IPS-18c (cell line): ENCODE measurements at regions not wholly inside any gene's neighbourhood (a gene's known extent, or its start where the extent isn't known, plus 50 kb on each side); places are given as distances from the start of the nearest gene placed in this dataset.

Experiments
- H3K4me3 ChIP-seq: 2 replicates; pipeline ENCODE4 v1.7.0; 2013; ENCODE audit warnings: low read depth, mild to moderate bottlenecking, low read length, moderate library complexity; ENCODE audit not compliant: insufficient read depth
- H3K9me3 ChIP-seq: one replicate; pipeline ENCODE4 v1.6.1; 2013; ENCODE audit warnings: mild to moderate bottlenecking, low read length, moderate library complexity; ENCODE audit not compliant: control insufficient read depth, insufficient read depth

DNA sequence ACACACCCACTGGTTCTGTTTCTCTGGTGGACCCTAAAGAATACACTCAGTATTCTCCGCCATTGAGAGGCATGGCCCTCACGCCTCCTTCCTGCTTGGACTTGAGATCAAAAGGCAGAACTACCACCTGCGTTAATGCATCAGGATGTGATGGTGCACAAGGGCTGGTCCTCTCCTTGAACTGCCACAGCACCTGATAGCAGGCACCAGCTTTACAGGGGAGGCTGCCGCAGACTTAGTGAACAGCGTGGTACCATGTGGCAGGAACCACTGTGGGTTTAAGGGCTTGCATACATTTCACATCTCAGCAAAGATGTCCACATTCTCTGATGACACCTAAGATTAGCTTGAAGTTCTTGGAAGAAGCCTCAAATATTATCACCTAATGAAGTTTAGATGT is 208.7 kb downstream of the GADD45G start:
- Histone ChIP-seq H3K4me3 (no peak overlapping the region), H3K9me3 (no peaks in the 10 kb centered on the region)

DNA sequence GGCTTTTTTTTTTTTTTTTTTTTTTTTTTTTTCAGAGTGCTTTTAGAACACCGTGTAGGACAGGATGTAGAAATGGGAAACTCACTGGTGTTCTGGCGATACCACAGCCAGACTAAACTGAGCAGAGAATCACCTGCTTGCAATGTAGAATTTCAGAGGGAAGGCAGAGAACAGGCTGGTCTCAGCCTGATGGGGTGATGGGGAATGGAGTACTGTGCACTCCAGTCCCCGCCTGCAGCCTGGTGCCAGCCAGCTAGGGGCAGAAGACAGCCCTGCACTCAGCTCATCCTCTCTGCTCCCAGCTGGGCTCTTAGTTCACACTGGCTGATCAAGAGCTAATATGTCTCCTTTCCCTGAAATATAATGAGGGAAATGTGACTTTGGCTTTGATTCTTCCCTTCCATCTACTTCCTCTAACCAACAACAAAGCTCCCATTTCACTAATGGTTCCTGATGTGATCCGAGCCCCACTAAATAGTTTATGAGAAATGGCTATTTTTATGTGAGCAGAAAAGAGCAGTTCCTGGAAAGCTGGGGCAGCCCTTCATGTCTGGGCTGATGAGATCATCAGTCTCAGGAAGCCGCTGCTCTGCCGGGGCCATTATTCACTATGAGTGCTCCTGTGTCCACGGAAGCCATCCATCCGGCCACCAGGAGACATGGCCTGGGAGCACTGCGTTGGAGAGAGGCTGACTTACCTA is 209.7 kb downstream of the GADD45G start:
- H3K4me3 ChIP-seq = no peak overlapping the region
- H3K9me3 ChIP-seq = no peaks in the 10 kb centered on the region

DNA sequence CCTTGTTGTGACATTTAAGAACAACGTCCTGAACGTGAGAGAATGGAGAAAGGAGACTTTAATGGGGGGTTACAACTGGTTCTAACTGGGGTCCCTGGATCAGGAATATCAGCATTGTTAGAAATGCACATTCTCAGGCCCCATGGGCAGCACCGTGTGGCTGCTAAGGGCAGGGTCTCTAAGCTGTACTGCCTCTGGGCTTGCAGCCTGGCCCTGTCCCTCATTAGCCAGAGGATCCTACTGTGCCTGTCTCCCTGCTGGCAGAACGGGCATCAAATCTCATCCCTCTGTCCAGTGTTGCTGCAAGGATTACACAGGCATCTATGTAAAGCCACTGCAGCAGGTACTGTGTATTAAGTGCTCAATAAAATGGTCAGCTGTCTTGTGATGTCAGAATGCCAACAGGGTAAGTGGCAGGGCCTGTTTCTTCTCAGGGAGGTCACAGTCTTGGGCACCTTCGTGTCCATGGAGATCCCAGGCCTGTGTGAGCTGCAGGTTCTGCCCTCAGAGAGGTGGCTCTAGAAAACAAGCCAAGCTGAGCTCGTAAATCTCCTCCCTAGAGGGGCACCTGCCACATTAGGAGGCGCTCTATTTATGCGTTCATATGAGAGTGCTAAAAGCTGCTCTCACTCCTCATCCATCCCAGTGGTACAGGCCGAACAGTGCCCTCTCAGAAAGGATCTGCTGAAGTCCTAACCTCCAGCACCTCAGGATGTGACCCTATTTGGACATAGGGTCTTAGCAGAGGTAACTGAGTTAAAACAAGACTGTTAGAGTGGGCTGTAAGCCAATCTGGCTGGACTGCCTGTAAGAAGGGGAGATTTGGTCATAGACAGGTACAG is 210.5 kb downstream of the GADD45G start:
- H3K4me3 ChIP-seq = no peak overlapping the region
- H3K9me3 ChIP-seq = no peaks in the 10 kb centered on the region

DNA sequence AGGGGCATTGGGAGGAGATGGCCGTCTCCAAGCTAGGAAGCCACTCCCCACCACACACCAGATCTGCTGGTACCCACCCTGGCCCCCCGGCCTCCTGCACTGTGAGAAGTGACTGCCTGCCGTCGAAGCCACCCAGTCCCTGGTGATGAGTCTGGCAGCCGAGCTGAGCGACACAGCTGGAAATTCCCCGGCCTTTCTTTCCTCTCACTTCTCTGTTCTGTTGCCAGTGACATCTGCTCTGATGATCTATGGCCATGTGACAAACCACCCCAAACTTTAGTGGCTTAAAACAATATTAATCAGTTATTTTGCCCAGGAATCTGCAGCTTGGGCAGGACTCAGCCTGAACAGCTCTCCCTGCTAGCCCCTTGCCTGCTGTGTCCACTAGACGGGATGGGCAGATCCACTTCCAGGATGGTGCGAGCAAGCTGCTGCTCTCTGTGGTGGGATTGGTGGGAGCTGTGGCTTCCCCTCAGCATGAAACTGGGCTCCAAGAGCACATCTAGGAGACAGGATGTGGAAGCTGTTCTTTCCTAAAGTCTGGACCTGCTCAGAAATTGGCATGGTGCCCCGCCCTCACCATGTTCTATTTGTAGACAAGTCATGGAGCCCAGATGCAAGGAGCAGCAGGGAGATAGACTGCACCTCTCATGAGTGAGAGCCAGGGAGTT is 211.2 kb downstream of the GADD45G start:
- Histone ChIP-seq H3K4me3 (no peak overlapping the region), H3K9me3 (no peaks in the 10 kb centered on the region)

DNA sequence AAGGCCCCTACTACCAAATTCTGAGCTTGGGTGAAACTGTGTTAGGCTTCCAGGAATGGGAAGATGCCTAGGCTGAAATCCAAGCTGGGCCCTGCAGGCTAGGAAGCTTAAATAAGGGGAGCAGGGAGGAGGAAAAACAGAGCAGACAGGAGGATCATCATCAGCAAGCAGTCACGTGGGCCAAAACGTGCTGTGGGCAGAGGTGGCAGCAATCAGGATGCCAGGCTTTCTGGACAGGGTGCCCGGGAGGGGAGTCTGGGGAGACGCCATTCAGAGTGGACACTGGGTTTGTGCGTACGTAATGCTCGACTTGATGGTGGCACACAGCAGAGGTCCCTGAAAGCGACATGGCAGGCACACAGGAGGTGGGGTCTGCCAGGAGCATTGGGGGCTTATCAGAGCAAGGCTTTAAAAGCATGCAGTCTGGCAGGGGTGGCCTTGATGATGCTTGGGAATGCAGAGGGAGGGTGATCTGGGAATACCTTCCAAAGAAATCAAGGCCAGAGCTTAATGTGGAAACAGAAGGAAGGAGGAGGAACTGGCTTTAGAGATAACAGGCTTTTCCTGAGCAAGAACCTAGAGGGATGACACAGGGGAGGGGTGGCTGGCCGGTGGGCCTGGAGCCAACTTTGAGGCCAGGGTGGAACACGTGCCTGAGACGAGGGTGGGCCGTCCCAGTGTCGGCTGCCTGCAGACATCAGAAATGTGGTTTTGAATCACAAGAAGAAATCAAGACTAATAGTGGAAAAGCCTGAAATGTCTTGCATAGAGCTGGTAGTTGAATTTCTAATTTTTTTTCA is 212.5 kb downstream of the GADD45G start:
- H3K4me3 ChIP-seq = no peak overlapping the region
- H3K9me3 ChIP-seq = no peaks in the 10 kb centered on the region

DNA sequence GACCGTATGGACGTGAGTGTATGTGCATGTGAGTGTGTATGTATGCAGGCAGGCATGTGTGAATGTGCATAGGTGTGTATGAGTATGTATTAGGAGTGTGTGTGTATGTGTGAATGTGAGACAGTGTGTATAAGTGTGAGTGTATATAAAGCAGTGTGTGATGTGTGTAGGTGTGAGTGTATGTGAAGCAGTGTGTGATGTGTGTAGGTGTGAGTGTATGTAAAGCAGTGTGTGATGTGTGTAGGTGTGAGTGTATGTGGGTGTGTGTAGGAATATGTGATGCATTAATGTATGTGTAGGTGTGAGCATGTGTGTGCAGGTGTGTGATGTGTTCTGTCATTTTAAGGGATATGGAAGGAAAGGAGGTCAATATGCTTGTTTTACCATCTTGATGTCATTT is 215.5 kb downstream of the GADD45G start:
- H3K9me3 ChIP-seq = no peaks in the 10 kb centered on the region
- H3K4me3 ChIP-seq = no peak overlapping the region

DNA sequence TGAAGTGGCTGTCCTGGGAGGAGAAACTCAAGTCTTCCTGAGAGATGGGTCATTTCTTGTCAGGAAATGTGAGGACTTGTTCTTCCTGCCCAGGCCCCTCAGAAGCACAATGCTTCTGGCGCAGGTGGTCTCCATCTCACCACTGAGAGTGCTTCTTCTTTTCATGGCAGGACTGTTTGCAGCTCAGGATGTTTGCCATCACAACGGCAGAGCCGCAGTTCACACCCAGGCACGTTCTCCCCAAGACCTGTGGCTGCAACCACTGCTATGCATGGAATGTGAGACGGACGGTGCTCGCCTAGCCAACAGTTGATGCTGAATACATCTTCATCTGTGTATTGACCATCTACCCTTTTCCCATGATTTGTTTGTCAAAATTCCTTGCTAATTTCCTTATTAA is 216.3 kb downstream of the GADD45G start:
- no peaks in the 10 kb centered on the region for H3K9me3 ChIP-seq
- no peak overlapping the region for H3K4me3 ChIP-seq

DNA sequence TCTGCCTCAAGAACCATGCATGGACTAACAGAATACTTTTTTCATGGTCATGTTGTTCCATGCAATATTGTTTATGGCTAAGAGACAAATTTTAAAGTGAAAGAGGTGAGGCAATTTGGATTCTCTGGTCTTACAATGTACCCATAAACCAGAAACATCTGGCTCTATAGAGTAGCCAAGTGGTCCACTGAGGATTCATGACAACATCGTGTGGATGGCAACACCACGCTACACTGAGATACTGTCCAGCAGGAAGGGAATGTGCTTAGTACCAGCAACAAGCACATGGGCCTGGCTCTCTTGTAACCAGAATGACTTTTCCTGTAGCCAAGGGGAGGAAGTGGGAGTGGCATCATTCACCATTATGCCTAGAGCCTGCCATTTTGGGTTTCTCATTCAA is 218.2 kb downstream of the GADD45G start:
- no peak overlapping the region for H3K4me3 ChIP-seq
- H3K9me3 ChIP-seq = no peaks in the 10 kb centered on the region

DNA sequence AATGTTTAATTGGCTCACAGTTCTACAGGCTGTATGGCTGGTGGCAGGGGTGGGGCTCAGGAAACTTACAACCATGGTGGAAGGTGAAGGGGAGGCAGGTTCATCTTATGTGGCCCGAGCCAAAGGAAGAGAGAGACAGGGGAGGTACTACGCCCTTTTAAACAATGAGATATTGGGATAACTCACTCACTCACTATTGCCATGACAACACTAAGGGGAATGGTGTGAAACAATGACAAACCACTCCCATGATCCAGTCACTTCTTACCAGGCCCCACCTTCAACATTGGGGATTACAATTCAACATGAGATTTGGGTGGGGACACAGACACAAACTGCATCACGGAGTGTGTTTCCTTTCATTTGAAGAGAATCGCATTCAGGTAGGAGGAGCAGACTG is 220.9 kb downstream of the GADD45G start:
- Histone ChIP-seq H3K9me3 (no peaks in the 10 kb centered on the region), H3K4me3 (no peak overlapping the region)

DNA sequence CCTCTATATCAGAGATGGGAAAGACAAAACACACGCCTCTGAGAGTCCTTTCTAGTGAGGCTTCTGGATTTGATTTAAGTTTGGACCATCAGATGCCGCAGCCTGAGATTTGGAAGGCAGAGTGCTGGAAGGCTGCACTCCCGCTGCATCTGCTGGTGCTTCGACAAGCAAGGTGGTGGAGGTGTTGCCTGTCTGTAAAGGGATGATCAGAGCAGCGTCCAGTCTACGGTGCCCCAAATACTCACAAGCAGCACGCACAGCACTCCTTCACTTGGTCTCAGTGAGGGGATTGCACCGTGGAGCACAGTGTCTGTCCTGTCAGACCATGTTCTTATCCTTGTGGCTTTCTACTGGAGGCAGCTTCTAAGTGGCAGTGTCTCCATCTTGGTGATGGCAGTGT is 221.4 kb downstream of the GADD45G start:
- no peak overlapping the region for H3K4me3 ChIP-seq
- H3K9me3 ChIP-seq = no peaks in the 10 kb centered on the region

DNA sequence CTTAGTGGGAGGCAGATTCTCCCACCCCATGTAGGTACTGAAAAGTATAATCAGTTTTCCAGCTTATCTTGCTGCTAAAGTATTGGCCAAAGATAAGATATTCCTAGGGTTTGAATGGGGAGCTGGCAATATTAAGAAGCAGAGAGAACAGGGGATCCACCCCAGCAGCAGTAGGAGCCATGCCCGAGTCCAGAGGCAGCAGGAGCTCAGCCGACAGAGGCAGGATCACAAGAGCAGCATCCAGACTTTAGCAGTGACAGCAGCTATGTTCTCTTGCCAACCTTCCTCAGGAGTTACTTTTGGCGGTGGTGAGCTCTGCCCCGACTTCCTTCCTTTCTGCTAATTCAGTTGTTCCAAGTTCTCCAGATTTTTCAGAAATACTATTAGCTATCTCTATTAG is 224.5 kb downstream of the GADD45G start:
- H3K4me3 ChIP-seq = no peak overlapping the region
- no peaks in the 10 kb centered on the region for H3K9me3 ChIP-seq

DNA sequence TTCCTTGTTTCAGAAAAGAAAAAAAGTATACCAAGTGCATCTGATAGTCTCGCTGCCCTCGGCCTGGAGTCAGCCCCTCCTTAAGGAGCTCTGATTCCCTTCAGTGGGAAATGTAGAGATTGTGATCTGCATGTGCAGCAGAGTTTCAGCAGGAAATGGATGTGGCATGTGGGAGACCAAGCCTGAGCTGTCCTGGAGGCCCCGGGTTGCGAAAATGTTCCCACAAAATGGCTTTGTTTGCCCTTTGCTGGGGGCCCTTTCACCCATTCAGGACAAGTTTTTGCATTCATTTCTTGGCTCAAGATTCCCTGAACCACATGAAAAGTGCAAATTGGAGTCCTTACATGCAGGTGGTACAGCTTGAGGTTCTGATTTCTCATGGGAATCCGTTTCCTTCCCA is 230.9 kb downstream of the GADD45G start:
- no peak overlapping the region for H3K4me3 ChIP-seq
- no peaks in the 10 kb centered on the region for H3K9me3 ChIP-seq

DNA sequence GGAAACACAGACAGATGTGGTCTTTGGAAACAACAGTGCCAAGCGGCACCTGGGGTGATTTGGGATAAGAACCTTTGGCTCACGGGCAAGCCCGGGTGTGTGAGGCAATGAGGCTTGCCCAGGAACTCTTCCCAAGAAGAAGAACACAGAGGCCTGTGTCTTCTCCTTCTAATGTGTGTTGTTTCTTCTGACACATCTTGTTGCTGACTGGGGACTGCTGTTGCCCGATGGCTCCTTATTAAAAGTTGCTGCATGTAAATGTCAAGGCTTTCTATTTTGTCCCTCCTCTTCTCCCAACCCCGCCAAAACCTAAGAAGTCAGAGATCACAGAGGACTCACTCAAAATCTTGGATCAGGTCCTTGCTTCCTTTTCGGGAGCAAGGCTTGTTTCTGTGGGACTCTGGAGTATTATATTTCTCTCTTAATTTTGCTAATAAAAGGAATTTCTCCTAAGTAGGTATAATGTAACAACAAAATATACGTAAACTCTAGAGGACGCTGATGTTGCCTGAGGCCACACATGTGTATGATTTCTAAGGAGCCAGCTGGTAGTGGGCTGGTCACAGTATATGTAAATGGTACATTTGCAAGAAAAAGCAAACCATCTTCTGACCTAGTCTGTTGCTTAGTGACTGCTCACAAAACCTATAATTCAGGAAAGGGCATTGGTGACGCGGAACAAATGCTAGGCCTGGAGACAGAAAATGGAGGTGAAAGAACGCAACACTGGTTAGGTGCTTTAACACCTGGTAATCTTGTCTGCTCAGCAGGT is 232.5 kb downstream of the GADD45G start:
- Histone ChIP-seq H3K4me3 (no peak overlapping the region), H3K9me3 (no peaks in the 10 kb centered on the region)

DNA sequence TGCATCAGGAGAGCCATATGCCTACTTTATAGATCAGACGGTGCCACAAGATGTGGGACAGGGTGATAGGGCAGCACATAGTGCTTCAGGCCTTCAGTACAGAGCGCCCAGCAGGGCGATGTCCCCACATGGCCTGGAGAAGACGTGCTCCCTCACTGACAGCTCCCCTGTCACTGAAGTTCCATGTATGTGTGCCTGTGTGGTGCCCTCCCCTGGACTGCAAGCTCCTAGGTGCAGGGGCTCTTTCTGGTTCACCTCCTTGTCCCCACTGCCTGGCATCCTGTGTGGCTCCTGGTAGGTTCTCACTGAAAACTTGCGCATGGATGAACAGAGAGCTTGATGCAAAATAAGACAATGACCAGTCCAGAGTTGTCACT is 233.1 kb downstream of the GADD45G start:
- H3K4me3 ChIP-seq = no peak overlapping the region

DNA sequence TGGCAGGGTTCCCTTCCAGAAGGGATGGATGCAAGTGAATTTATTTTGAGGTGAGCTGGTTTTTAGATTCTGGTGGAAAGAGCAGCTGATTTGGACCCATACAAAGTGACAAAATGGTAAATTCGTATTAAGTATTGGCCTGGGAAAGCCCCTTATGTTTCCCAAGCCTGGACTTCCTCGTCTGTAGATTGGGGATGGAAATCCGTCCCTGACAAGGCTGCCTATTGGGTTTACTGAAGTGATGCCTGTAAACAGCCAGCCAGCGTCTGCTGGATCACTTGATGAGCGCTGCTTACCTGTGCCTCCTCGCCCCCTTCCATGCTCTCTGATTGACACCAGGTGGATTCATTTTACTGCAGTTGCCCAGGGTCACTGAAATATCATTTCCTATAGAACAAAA is 233.8 kb downstream of the GADD45G start:
- Histone ChIP-seq H3K4me3 (no peak overlapping the region), H3K9me3 (no peaks in the 10 kb centered on the region)

More for the DNA sequence above, 233.1 kb downstream of the GADD45G start:
- no peaks in the 10 kb centered on the region for H3K9me3 ChIP-seq

DNA sequence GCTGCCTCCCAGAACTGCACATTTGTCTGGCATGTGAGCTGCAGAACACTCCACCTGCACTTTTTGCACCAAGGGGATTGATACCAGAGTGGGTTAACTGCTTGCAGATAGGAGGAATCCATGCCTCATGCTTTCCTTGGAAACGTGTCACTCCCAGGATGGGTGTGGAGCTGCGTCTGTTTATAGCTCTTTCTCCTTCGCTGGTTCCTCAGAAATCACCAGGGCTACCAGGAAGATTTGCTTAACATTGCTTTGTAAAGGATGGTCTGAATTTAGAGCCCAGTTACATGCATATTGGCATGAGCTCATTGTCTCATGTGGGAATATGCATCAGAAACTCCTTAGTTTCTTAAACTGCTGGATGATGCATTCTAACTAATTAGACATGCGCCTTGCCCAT is 234.6 kb downstream of the GADD45G start:
- H3K4me3 ChIP-seq = no peak overlapping the region
- no peaks in the 10 kb centered on the region for H3K9me3 ChIP-seq

DNA sequence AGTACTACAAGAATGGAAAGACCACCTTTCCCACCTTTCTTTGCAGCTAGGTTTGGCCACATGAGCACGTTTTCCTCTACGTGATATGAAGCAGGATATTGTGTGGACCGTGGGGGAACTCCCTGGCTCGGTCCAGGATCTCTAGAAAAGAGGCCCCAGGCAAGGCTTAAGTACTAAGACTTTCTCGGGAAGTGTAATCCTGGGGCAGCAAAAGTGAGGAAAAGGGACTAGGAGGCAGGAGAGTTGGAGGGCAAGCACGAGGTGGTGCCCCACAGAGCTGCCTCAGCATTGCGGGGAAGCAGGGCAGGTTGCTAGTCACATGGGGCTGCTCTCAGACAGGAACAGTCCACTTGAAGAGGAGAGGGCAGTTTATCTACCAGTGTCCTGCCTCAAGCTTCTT is 235.1 kb downstream of the GADD45G start:
- no peaks in the 10 kb centered on the region for H3K9me3 ChIP-seq

More for the DNA sequence above, 235.1 kb downstream of the GADD45G start:
- H3K4me3 ChIP-seq = no peak overlapping the region
